CD4-positive, alpha-beta T cell (primary cell): ENCODE measurements at regions not wholly inside any gene's neighbourhood (a gene's known extent, or its start where the extent isn't known, plus 50 kb on each side); places are given as distances from the start of the nearest gene placed in this dataset.

Source experiments
- ATAC-seq: fragments of 200-7000 bp; cut with Tn5 transposase; one replicate; pipeline ENCODE4 v1.10.0; 2022; ENCODE audit warnings: mild to moderate bottlenecking; ENCODE audit not compliant: poor library complexity
- CTCF ChIA-PET: fragments of 350-600 bp; sonication (Branson Sonifier 250); formaldehyde crosslinking; loops from one replicate; lab custom pipeline; 2021; ENCODE audit warnings: antibody characterized with exemption, inconsistent platforms; lab: Charles Lee
- POLR2A ChIA-PET: fragments of 350-600 bp; sonication (Branson Sonifier 250); formaldehyde crosslinking; loops from one replicate; lab custom pipeline; 2021; ENCODE audit warnings: antibody characterized with exemption, inconsistent platforms; lab: Charles Lee
- DNase-seq, 14 experiments: peaks; one replicate each; pipeline ENCODE4 v3.0.0-alpha.2; 2013 to 2020; ENCODE audit warnings: mixed read lengths in 2 of 14
- H3K27ac ChIP-seq, 2 donors: one replicate each; pipeline versions ENCODE4 v1.5.1 to v1.7.0; 2013; ENCODE audit warnings: low read length in 2 of 2, low read depth in 1 of 2, mild to moderate bottlenecking in 1 of 2
- H3K27me3 ChIP-seq, 2 experiments: 1 replicate in 1 of 2; 2 replicates in 1 of 2; pipeline versions ENCODE4 v1.6.1 to v1.7.0; 2013; ENCODE audit warnings: low read length in 2 of 2, control low read depth in 1 of 2, mild to moderate bottlenecking in 1 of 2, moderate library complexity in 1 of 2; ENCODE audit not compliant: insufficient read depth in 2 of 2, control insufficient read depth in 1 of 2
- H3K36me3 ChIP-seq: one replicate; pipeline ENCODE4 v1.6.1; 2013; ENCODE audit warnings: low read length, control low read depth; ENCODE audit not compliant: insufficient read depth
- H3K4me1 ChIP-seq: one replicate; pipeline ENCODE4 v1.6.1; 2013; ENCODE audit warnings: low read length, control low read depth; ENCODE audit not compliant: insufficient read depth
- H3K4me3 ChIP-seq: one replicate; pipeline ENCODE4 v1.5.1; 2013; ENCODE audit warnings: mild to moderate bottlenecking, low read length, moderate library complexity
- H3K9me3 ChIP-seq, 2 experiments: 1 replicate in 1 of 2; 2 replicates in 1 of 2; pipeline versions ENCODE4 v1.6.1 to v1.7.0; 2013; ENCODE audit warnings: low read length in 2 of 2, mild to moderate bottlenecking in 2 of 2, control low read depth in 1 of 2, moderate library complexity in 1 of 2; ENCODE audit not compliant: control insufficient read depth in 1 of 2, insufficient read depth in 1 of 2
- H3K27ac Mint-ChIP-seq: one replicate; pipeline ENCODE4 v1.8.0; 2020; ENCODE audit warnings: mixed read lengths
- H3K27me3 Mint-ChIP-seq: one replicate; pipeline ENCODE4 v1.8.0; 2021; ENCODE audit warnings: mixed read lengths
- H3K36me3 Mint-ChIP-seq: one replicate; pipeline ENCODE4 v1.8.0; 2021; ENCODE audit warnings: low read depth, mixed read lengths
- H3K4me1 Mint-ChIP-seq: one replicate; pipeline ENCODE4 v1.8.0; 2021; ENCODE audit warnings: low read depth, mixed read lengths
- H3K4me3 Mint-ChIP-seq: one replicate; pipeline ENCODE4 v1.8.0; 2020; ENCODE audit warnings: mild to moderate bottlenecking, mixed read lengths
- H3K9me3 Mint-ChIP-seq: one replicate; pipeline ENCODE4 v1.8.0; 2020; ENCODE audit warnings: mixed read lengths
- CTCF ChIP-seq: fragments of 200-600 bp; IDR thresholded peaks from one replicate; pipeline ENCODE4 v1.8.0; 2022; ENCODE audit warnings: antibody characterized with exemption, mild to moderate bottlenecking
- intact Hi-C, 2 experiments: fragments of 100-400 bp; cut with DNase I in 1 of 2; cut with micrococcal nuclease in 1 of 2; formaldehyde crosslinking; loops; one replicate each; pipeline versions ENCODE4 v1.15.1 to v1.9.0; 2023 to 2025; cut with DNase I, micrococcal nuclease

DNA sequence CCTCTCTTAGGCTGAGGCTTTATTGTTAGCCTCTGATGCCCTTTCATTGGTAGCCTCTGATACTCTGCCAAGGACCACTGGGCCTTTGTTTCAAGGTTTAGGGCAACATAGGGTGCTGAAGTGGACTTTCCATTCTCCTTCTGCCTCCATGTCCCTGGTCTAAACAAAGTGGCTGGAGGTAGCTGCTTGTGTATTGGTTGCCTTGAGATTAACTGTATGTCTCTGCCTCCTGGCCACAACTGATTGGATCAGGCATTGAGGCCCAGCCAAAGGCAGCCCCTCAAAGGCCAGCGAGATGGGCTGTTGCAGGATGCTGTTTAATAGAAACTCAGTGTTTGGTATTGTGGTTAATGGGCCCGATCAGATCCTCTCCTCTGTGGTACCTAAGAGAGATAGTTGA, 77.9 kb upstream of the PRR23C start:
- POLR2A ChIA-PET: no interaction called here
- no peak for TF ChIP-seq CTCF

GRCh38 chr3:139123377-139124095, 78.8 kb upstream of the PRR23C start:
- Mint-ChIP-seq H3K4me3 (no peak overlapping the region), H3K9me3 (no peaks in the 10 kb centered on the region), H3K36me3 (no peaks in the 10 kb centered on the region), H3K27ac (no peak overlapping the region), H3K4me1 (no peaks in the 10 kb centered on the region), H3K27me3 (peaks cover 3% of the 10 kb centered on the region)
- ChIA-PET POLR2A (no interaction called here), CTCF (no interaction called here)
- Histone ChIP-seq H3K27ac (no peak overlapping the region), H3K36me3 (no peaks in the 10 kb centered on the region), H3K4me1 (no peaks in the 10 kb centered on the region), H3K4me3 (no peak overlapping the region), H3K27me3 (no peaks in the 10 kb centered on the region), H3K9me3 (no peaks in the 10 kb centered on the region)
- intact Hi-C loops: no loop called here
- DNase-seq (no peak), ATAC-seq (no peak)
- TF ChIP-seq CTCF: no peak

More for the DNA sequence above, 77.9 kb upstream of the PRR23C start:
- DNase-seq (no peak), ATAC-seq (no peak)
- H3K27me3 ChIP-seq: no peaks in the 10 kb centered on the region
- no peaks in the 10 kb centered on the region for H3K4me1 Mint-ChIP-seq
- H3K27ac ChIP-seq: no peak overlapping the region
- CTCF ChIA-PET: no interaction called here
- no peak overlapping the region for H3K27ac Mint-ChIP-seq
- no peak overlapping the region for H3K4me3 Mint-ChIP-seq
- no peaks in the 10 kb centered on the region for H3K36me3 Mint-ChIP-seq
- H3K36me3 ChIP-seq: no peaks in the 10 kb centered on the region
- no peak overlapping the region for H3K4me3 ChIP-seq
- H3K9me3 Mint-ChIP-seq: no peaks in the 10 kb centered on the region
- intact Hi-C loops: no loop called here
- no peaks in the 10 kb centered on the region for H3K9me3 ChIP-seq
- H3K4me1 ChIP-seq: no peaks in the 10 kb centered on the region
- no peaks in the 10 kb centered on the region for H3K27me3 Mint-ChIP-seq

DNA sequence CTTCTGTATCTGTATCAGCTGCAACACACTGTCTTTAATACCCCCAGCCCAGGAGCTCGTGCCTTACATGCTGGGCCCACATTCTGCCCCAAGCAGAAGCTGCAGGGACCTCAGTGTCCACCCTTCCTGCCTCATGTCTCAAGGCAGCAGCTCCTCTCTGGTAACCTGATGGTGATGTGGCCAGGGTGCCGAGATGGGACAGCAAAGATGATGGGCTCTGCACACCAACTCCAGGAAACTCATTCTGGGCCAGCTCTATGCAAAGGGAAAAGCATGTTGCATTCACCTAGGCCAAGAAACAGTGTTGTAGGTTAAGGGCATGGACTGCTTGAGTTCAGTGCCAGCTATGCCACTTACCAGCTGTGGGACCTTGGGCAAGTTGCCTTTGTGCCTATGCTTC, 79.5 kb upstream of the PRR23C start:
- no peaks in the 10 kb centered on the region for H3K9me3 ChIP-seq
- Mint-ChIP-seq H3K36me3 (no peaks in the 10 kb centered on the region), H3K27ac (no peak overlapping the region), H3K9me3 (no peaks in the 10 kb centered on the region), H3K27me3 (peaks cover 5% of the 10 kb centered on the region), H3K4me3 (no peak overlapping the region), H3K4me1 (no peaks in the 10 kb centered on the region)
- intact Hi-C loops: no loop called here
- H3K4me3 ChIP-seq: no peak overlapping the region
- ChIA-PET POLR2A (no interaction called here), CTCF (no interaction called here)
- no peaks in the 10 kb centered on the region for H3K36me3 ChIP-seq
- ATAC-seq (no peak), DNase-seq (no peak)
- TF ChIP-seq CTCF: no peak
- H3K4me1 ChIP-seq: no peaks in the 10 kb centered on the region
- no peak overlapping the region for H3K27ac ChIP-seq
- H3K27me3 ChIP-seq: no peaks in the 10 kb centered on the region
